HepG2 (cell line): ENCODE measurements at regions not wholly inside any gene's neighbourhood (a gene's known extent, or its start where the extent isn't known, plus 50 kb on each side); places are given as distances from the start of the nearest gene placed in this dataset.

Source experiments
- ATAC-seq: fragments of 200-7000 bp; cut with Tn5 transposase; 3 replicates; pipeline ENCODE4 v1.9.1; 2020; ENCODE audit warnings: mild to moderate bottlenecking, moderate library complexity
- BruUV-seq: library from RNA; stranded (reverse); fragments of 400-500 nt; replicated peaks from 2 replicates; lab custom pipeline; 2021; lab: Mats Ljungman, UMichigan
- CTCF ChIA-PET: fragments of 300-600 bp; formaldehyde crosslinking; extraction: SDS; loops from one replicate; lab custom pipeline; 2021; ENCODE audit warnings: low total read pairs, inconsistent platforms, low intra/inter-chr PET ratio; lab: Yijun Ruan, JAX
- POLR2A ChIA-PET: fragments of 350-600 bp; sonication (Branson Sonifier 250); formaldehyde crosslinking; loops from one replicate; lab custom pipeline; 2020; ENCODE audit warnings: antibody characterized with exemption, inconsistent platforms; lab: Yijun Ruan, JAX
- DNase-seq: peaks from one replicate; pipeline ENCODE4 v3.0.0-alpha.2; 2015; ENCODE audit warnings: low spot score
- FAIRE-seq: peaks from 3 replicates; lab custom pipeline; 2011; peaks lifted over from hg19 to GRCh38; lab: Jason Lieb, UNC
- H2AFZ ChIP-seq: one replicate; pipeline ENCODE4 v1.6.1; 2011; ENCODE audit warnings: low read length, inconsistent platforms
- H3K27ac ChIP-seq: fragments of 300-600 bp; 3 replicates; pipeline ENCODE4 v1.8.0; 2011; ENCODE audit warnings: mixed run types, mild to moderate bottlenecking, mixed read lengths, low read length, inconsistent platforms; ENCODE audit not compliant: insufficient read depth; ENCODE audit errors: extremely low read length
- H3K27me3 ChIP-seq, 2 experiments: fragments of 200-600 bp in 1 of 2; 2 replicates in 1 of 2; 3 replicates in 1 of 2; pipeline versions ENCODE4 v1.6.0 to v1.8.0; 2011; ENCODE audit warnings: low read length in 2 of 2, mild to moderate bottlenecking in 2 of 2, moderate library complexity in 2 of 2, inconsistent platforms in 1 of 2; ENCODE audit not compliant: insufficient read depth in 2 of 2, control insufficient read depth in 1 of 2
- H3K36me3 ChIP-seq, 2 experiments: fragments of 200-600 bp in 1 of 2; replicated peaks in 1 of 2; 2 replicates in 1 of 2; 3 replicates in 1 of 2; pipeline versions ENCODE4 v1.5.1 to v1.8.0; 2011; ENCODE audit warnings: low read length in 2 of 2, inconsistent platforms in 1 of 2; ENCODE audit not compliant: insufficient read depth in 2 of 2, control insufficient read depth in 1 of 2
- H3K4me1 ChIP-seq: 2 replicates; pipeline ENCODE4 v1.5.1; 2012; ENCODE audit warnings: low read length, inconsistent platforms; ENCODE audit not compliant: insufficient read depth
- H3K4me2 ChIP-seq: 2 replicates; pipeline ENCODE4 v1.6.0; 2011; ENCODE audit warnings: low read depth, low read length, inconsistent platforms
- H3K4me3 ChIP-seq, 3 experiments: fragments of 200-600 bp in 1 of 3; sonication (generic), shearing (Covaris generic) in 1 of 3; replicated peaks in 1 of 3; 2 replicates each; pipeline ENCODE4 v1.5.1; 2011 to 2016; ENCODE audit warnings: low read length in 3 of 3, inconsistent platforms in 2 of 3, low read depth in 2 of 3, mild to moderate bottlenecking in 2 of 3, control low read depth in 1 of 3, mixed read lengths in 1 of 3; ENCODE audit not compliant: insufficient read depth in 1 of 3
- H3K79me2 ChIP-seq: one replicate; pipeline ENCODE4 v1.6.1; 2011; ENCODE audit warnings: low read length, inconsistent platforms; ENCODE audit not compliant: insufficient read depth
- H3K9ac ChIP-seq: 2 replicates; pipeline ENCODE4 v1.6.0; 2011; ENCODE audit warnings: mild to moderate bottlenecking, low read depth, low read length, inconsistent platforms; ENCODE audit not compliant: insufficient read depth
- H3K9me3 ChIP-seq: 2 replicates; pipeline ENCODE4 v1.5.1; 2012; ENCODE audit warnings: mild to moderate bottlenecking, low read length
- H4K20me1 ChIP-seq: 2 replicates; pipeline ENCODE4 v1.6.0; 2011; ENCODE audit warnings: inconsistent platforms, mild to moderate bottlenecking, low read length, moderate library complexity; ENCODE audit not compliant: insufficient read depth
- FOXA1 ChIP-seq, 2 experiments: fragments of 450-650 bp in 1 of 2; sonication (generic) in 1 of 2; formaldehyde crosslinking in 1 of 2; IDR thresholded peaks; 2 replicates each; pipeline versions ENCODE4 v1.4.0 to v1.6.1; 2016 to 2020; ENCODE audit warnings: missing genetic modification reagents in 1 of 2
- FOXO1 ChIP-seq: sonication (generic); formaldehyde crosslinking; IDR thresholded peaks from 2 replicates; pipeline ENCODE4 v1.4.0; 2020; ENCODE audit warnings: missing genetic modification reagents
- GZF1 ChIP-seq: sonication (generic); formaldehyde crosslinking; IDR thresholded peaks from 2 replicates; pipeline ENCODE4 v1.5.1; 2020; ENCODE audit warnings: mild to moderate bottlenecking, missing genetic modification reagents
- IKZF4 ChIP-seq: sonication (generic); formaldehyde crosslinking; IDR thresholded peaks from 2 replicates; pipeline ENCODE4 v1.5.1; 2020; ENCODE audit warnings: borderline replicate concordance, mild to moderate bottlenecking, low read depth, missing genetic modification reagents; ENCODE audit errors: not compliant biosample characterization
- JUN ChIP-seq: sonication (generic); formaldehyde crosslinking; IDR thresholded peaks from 2 replicates; pipeline ENCODE4 v1.4.0; 2020; ENCODE audit warnings: mild to moderate bottlenecking, missing genetic modification reagents
- KLF11 ChIP-seq: IDR thresholded peaks from 2 replicates; pipeline ENCODE4 v1.6.1; 2016; ENCODE audit warnings: missing compliant biosample characterization
- MYPOP ChIP-seq: sonication (generic); formaldehyde crosslinking; IDR thresholded peaks from 2 replicates; pipeline ENCODE4 v1.8.1; 2023; ENCODE audit warnings: mild to moderate bottlenecking, moderate library complexity, missing genetic modification reagents
- NFE2L1 ChIP-seq: sonication (generic); formaldehyde crosslinking; IDR thresholded peaks from 2 replicates; pipeline ENCODE4 v1.4.0; 2020; ENCODE audit warnings: missing genetic modification reagents, mild to moderate bottlenecking, borderline replicate concordance
- RELA ChIP-seq: sonication (generic); formaldehyde crosslinking; IDR thresholded peaks from 2 replicates; pipeline ENCODE4 v1.4.0; 2020; ENCODE audit warnings: missing genetic modification reagents
- ZNF33B ChIP-seq: sonication (generic); formaldehyde crosslinking; IDR thresholded peaks from 2 replicates; pipeline ENCODE4 v1.5.1; 2020; ENCODE audit warnings: mild to moderate bottlenecking, missing genetic modification reagents
- WGBS: methylation state at CpG from one replicate; pipeline ENCODE4 v1.1.6; 2017; ENCODE audit warnings: low lambda C conversion rate; 5-methylcytosine and 5-hydroxymethylcytosine counted together
- in situ Hi-C: cut with HindIII; loops from 2 replicates; pipeline ENCODE4 v1.10.0; 2017; ENCODE audit warnings: low pct_unique_long_range_greater_than_20kb; ENCODE audit not compliant: extremely low pct_ligation_motif_present
- intact Hi-C: fragments of 100-400 bp; cut with micrococcal nuclease; formaldehyde crosslinking; loops from one replicate; pipeline ENCODE4 v1.10.0; 2022; ENCODE audit not compliant: unreplicated experiment
- TF ChIP-seq, protein P1 (sequence below): sonication (generic); formaldehyde crosslinking; IDR thresholded peaks from 2 replicates; pipeline ENCODE4 v1.5.1; 2020; ENCODE audit warnings: missing genetic modification reagents, mild to moderate bottlenecking, borderline replicate concordance
- TF ChIP-seq, protein P2 (sequence below): sonication (generic); formaldehyde crosslinking; IDR thresholded peaks from 2 replicates; pipeline ENCODE4 v1.5.0; 2020; ENCODE audit warnings: missing genetic modification reagents, mild to moderate bottlenecking, borderline replicate concordance

DNA sequence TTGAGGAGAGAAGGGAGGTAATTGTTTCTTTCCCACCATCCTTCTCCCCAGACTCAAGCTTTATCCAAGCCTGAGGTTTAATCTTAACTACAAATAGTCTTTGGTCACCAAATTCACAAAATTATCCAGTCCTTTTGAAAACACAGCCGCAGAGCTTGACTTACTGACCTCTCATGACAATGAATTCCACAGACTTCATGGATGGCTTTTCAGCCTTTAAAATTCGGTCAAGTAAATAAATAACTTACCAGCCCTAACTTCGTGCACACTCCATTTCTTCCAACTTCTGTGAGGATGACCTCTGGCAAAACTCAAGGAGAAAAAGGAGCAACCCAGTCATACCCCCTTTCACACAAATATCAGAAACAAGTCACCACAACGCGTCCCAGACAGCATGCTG is 137.0 kb upstream of the CDKN3 start:
- H3K9me3 ChIP-seq, result no peaks in the 10 kb centered on the region
- no peak for ATAC-seq
- no peaks in the 10 kb centered on the region for H3K36me3 ChIP-seq
- BruUV-seq, result no TSS peak
- TF ChIP-seq MYPOP (CRISPR knock-in tag) (no peak), FOXA1 (IDR thresholded peaks at IDR 0.05) (no peak), FOXA1 (CRISPR knock-in tag; IDR thresholded peaks at IDR 0.05) (no peak), JUN (CRISPR knock-in tag) (no peak), NFE2L1 (no peak), ZNF33B (no peak), RELA (no peak), IKZF4 (CRISPR knock-in tag) (no peak), FOXO1 (CRISPR knock-in tag) (no peak), GZF1 (CRISPR knock-in tag) (no peak), KLF11 (CRISPR knock-in tag) (no peak)
- TF ChIP-seq, protein P1, sequence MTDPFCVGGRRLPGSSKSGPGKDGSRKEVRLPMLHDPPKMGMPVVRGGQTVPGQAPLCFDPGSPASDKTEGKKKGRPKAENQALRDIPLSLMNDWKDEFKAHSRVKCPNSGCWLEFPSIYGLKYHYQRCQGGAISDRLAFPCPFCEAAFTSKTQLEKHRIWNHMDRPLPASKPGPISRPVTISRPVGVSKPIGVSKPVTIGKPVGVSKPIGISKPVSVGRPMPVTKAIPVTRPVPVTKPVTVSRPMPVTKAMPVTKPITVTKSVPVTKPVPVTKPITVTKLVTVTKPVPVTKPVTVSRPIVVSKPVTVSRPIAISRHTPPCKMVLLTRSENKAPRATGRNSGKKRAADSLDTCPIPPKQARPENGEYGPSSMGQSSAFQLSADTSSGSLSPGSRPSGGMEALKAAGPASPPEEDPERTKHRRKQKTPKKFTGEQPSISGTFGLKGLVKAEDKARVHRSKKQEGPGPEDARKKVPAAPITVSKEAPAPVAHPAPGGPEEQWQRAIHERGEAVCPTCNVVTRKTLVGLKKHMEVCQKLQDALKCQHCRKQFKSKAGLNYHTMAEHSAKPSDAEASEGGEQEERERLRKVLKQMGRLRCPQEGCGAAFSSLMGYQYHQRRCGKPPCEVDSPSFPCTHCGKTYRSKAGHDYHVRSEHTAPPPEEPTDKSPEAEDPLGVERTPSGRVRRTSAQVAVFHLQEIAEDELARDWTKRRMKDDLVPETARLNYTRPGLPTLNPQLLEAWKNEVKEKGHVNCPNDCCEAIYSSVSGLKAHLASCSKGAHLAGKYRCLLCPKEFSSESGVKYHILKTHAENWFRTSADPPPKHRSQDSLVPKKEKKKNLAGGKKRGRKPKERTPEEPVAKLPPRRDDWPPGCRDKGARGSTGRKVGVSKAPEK (CRISPR knock-in tag), result no peak
- TF ChIP-seq, protein P2, sequence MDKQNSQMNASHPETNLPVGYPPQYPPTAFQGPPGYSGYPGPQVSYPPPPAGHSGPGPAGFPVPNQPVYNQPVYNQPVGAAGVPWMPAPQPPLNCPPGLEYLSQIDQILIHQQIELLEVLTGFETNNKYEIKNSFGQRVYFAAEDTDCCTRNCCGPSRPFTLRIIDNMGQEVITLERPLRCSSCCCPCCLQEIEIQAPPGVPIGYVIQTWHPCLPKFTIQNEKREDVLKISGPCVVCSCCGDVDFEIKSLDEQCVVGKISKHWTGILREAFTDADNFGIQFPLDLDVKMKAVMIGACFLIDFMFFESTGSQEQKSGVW (CRISPR knock-in tag), result no peak
- TF ChIP-seq, all 625 proteins: peak for 0
- Histone ChIP-seq H3K4me2 (no peak overlapping the region), H3K79me2 (no peaks in the 10 kb centered on the region), H3K27ac (no peak overlapping the region), H3K9ac (no peak overlapping the region), H3K4me1 (peaks cover 36% of the 10 kb centered on the region), H4K20me1 (no peaks in the 10 kb centered on the region), H3K4me3 (no peak overlapping the region), H3K27me3 (no peaks in the 10 kb centered on the region), H2AFZ (no peak overlapping the region)
- WGBS, result 33% methylated on average over 5 of the region's 5 CpGs
- in situ Hi-C loops, result no loop called here
- FAIRE-seq (no peak), DNase-seq (no peak)
- CTCF ChIA-PET, result no interaction called here
- POLR2A ChIA-PET, result interaction anchor here (0.8 kb wide), 1 partner anchor 121 kb away, joined by 3 read pairs; no protein-coding TSS in a partner anchor
- intact Hi-C loops, result no loop called here
